ENCODE measurements at regions not wholly inside any gene's neighbourhood (a gene's known extent, or its start where the extent isn't known, plus 50 kb on each side); places are given as distances from the start of the nearest gene placed in this dataset.

DNA sequence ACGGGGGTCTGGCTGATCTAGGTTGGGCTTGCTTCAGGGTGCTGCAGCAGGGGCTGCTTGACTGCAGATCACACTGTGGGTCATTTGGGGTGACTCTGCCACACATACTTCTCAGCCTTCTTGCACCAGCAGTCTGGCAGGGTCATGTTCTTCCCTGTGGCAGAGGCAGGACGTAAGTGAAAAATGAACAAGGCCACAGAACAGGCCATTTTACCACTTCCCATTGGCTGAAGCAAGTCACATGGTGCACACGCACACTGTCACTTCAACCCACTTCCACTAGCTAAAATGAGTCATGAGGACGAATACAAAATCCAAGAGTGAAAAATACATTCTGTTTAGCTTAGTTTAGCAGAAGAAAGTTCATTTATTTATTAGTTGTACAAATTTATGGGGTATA lies 168.6 kb upstream of the GGTLC1 start:
- TF ChIP-seq CTCF (IDR thresholded peaks at IDR 0.05): no peak

- no peak for TF ChIP-seq CTCF (IDR thresholded peaks at IDR 0.05)
Measured at GRCh38 chr20:24153101-24154040, 164.8 kb upstream of the GGTLC1 start.

GRCh38 chr20:24151621-24152294 lies 163.2 kb upstream of the GGTLC1 start:
- no peak for TF ChIP-seq CTCF (IDR thresholded peaks at IDR 0.05)

- TF ChIP-seq CTCF (IDR thresholded peaks at IDR 0.05): no peak
Measured at GRCh38 chr20:24150406-24150805, 161.8 kb upstream of the GGTLC1 start.

DNA sequence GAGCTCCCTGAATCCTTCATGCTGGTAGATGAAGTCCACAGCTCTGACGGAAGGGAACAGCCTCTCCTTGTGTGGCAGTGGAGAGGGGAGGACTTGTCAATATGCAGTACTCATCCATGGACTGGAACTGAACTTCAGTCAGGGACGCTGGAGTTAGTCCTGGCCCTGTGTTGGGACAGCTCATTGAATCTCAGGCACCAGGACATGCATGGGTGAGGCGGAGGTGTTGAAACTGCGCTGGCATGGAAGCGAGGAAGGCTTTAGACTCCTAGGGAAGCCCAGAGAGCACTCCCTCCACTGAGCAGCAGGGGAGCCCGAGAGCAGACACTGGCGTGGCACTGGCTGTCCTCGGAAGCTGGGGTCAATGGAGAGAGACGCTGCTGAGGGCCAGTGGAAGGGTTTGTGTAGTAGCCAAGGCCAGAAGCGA lies 161.3 kb upstream of the GGTLC1 start:
- TF ChIP-seq CTCF (IDR thresholded peaks at IDR 0.05): peak; percentile 70

DNA sequence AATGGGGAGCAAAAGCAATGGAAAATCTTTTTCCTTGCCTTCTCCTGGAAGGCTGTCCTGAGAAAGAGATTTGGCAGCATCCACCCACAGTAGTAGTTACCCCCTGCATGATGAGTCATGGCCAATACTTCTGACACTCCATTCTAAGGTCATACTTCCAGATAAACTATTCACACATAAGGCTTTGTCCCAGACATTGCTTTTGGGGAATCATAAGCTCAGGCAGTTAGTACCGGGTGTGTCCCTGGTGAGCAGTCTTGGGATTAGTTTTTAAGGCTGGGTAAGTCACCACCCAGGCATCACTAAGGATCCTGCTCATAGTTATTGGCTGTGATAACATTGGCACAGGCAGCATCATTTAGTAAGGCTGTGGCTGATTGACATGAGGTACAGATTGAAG lies 160.6 kb upstream of the GGTLC1 start:
- TF ChIP-seq CTCF (IDR thresholded peaks at IDR 0.05): no peak

DNA sequence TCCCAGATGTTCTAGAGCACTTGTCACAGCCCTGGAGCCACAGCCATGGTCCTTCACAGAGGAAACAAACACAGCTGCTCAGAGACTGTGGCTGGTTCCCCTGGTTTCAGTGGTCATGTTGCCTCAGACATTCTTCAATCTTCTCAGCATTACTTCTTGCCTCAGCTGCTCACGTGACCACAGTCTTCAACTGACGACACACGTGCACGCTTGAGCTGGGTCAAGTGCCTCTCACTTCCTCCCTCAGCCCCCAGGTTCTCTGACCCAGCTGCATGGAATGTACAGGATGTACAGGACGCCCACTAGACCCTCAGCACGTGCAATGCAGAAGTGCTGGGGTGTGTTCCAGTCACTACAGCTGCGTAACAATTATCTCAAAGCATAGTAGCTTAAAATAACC lies 159.8 kb upstream of the GGTLC1 start:
- TF ChIP-seq CTCF (IDR thresholded peaks at IDR 0.05): no peak
